ENCODE measurements at regions not wholly inside any gene's neighbourhood (a gene's known extent, or its start where the extent isn't known, plus 50 kb on each side); places are given as distances from the start of the nearest gene placed in this dataset.
A peak's percentile ranks its signal among the peaks of the same experiment; 100 is the strongest.

GRCh38 chr6:139613496-139613895, 239.0 kb upstream of the CITED2 start:
- no peak for DNase-seq

- DNase-seq, result no peak
These were observed 237.7 kb upstream of the CITED2 start for GRCh38 chr6:139612135-139612465.

- no peak for DNase-seq
These were observed 237.1 kb upstream of the CITED2 start for GRCh38 chr6:139611327-139612134.

GRCh38 chr6:139608466-139609261, 234.2 kb upstream of the CITED2 start:
- DNase-seq, result no peak

- no peak for DNase-seq
These were observed 230.9 kb upstream of the CITED2 start for GRCh38 chr6:139605350-139605749.

- no peak for DNase-seq
These were observed 229.1 kb upstream of the CITED2 start for GRCh38 chr6:139603581-139603980.

- no peak for DNase-seq
These were observed 228.1 kb upstream of the CITED2 start for GRCh38 chr6:139602577-139602976.

- DNase-seq, result no peak
These were observed 226.5 kb upstream of the CITED2 start for GRCh38 chr6:139600919-139601475.

- DNase-seq, result no peak
These were observed 225.9 kb upstream of the CITED2 start for GRCh38 chr6:139600343-139600742.

GRCh38 chr6:139597771-139598755, 223.6 kb upstream of the CITED2 start:
- DNase-seq, result no peak

GRCh38 chr6:139597087-139597763, 222.8 kb upstream of the CITED2 start:
- no peak for DNase-seq

GRCh38 chr6:139595183-139595582, 220.7 kb upstream of the CITED2 start:
- DNase-seq, result no peak

- no peak for DNase-seq
These were observed 220.0 kb upstream of the CITED2 start for GRCh38 chr6:139594333-139594965.

- DNase-seq, result no peak
These were observed 218.6 kb upstream of the CITED2 start for GRCh38 chr6:139593081-139593480.

GRCh38 chr6:139592011-139592410, 217.6 kb upstream of the CITED2 start:
- DNase-seq, result no peak

- DNase-seq, result no peak
These were observed 216.8 kb upstream of the CITED2 start for GRCh38 chr6:139591075-139591865.

GRCh38 chr6:139590206-139590605, 215.8 kb upstream of the CITED2 start:
- DNase-seq, result no peak

- no peak for DNase-seq
These were observed 214.5 kb upstream of the CITED2 start for GRCh38 chr6:139588734-139589593.

GRCh38 chr6:139588076-139588639, 213.7 kb upstream of the CITED2 start:
- DNase-seq, result peak; percentile 50
